Body of pancreas (tissue), 4 donors: ENCODE measurements at regions not wholly inside any gene's neighbourhood (a gene's known extent, or its start where the extent isn't known, plus 50 kb on each side); places are given as distances from the start of the nearest gene placed in this dataset.

Experiments
- ATAC-seq: fragments of 150-250 bp; one replicate; pipeline ENCODE4 v1.9.1; 2016
- DNase-seq, 4 donors: peaks; one replicate each; pipeline ENCODE4 v3.0.0-alpha.2; 2019
- H3K27ac ChIP-seq, 4 donors: fragments of 200-600 bp; sonication (generic); 1 replicate in 3 of 4; 2 replicates in 1 of 4; pipeline versions ENCODE4 v1.5.1 to v1.6.1; 2016 to 2019; ENCODE audit warnings: mild to moderate bottlenecking in 1 of 4, mixed read lengths in 1 of 4, moderate library complexity in 1 of 4
- H3K27me3 ChIP-seq, 2 donors: fragments of 200-600 bp; sonication (generic); one replicate each; pipeline ENCODE4 v1.6.0; 2016; ENCODE audit warnings: mild to moderate bottlenecking in 1 of 2
- H3K36me3 ChIP-seq, 2 donors: fragments of 200-600 bp; sonication (generic); replicated peaks in 1 of 2; 2 replicates each; pipeline ENCODE4 v1.5.1; 2016; ENCODE audit warnings: low read depth in 2 of 2; ENCODE audit not compliant: insufficient read depth in 1 of 2
- H3K4me1 ChIP-seq: fragments of 200-600 bp; sonication (generic); one replicate; pipeline ENCODE4 v1.6.0; 2016
- H3K4me3 ChIP-seq, 2 donors: fragments of 200-600 bp; sonication (generic); 1 replicate in 1 of 2; 2 replicates in 1 of 2; pipeline ENCODE4 v1.5.1; 2016 to 2019
- H3K9me3 ChIP-seq, 3 donors: fragments of 200-600 bp; sonication (generic); 1 replicate in 2 of 3; 2 replicates in 1 of 3; pipeline ENCODE4 v1.5.1; 2016
- CTCF ChIP-seq, 7 experiments: fragments of 450-650 bp in 4 of 7; fragments of 200-600 bp in 3 of 7; sonication (generic) in 3 of 7; IDR thresholded peaks; one replicate each; pipeline ENCODE4 v1.5.1; 2016 to 2019; ENCODE audit warnings: antibody characterized with exemption in 7 of 7
- POLR2A ChIP-seq, 3 donors: fragments of 450-650 bp; IDR thresholded peaks; one replicate each; pipeline ENCODE4 v1.6.1; 2016; ENCODE audit warnings: antibody characterized with exemption in 3 of 3, mild to moderate bottlenecking in 2 of 3
- WGBS, 2 donors: methylation state at CpG; one replicate each; pipeline ENCODE4 v1.1.5; 2017; 5-methylcytosine and 5-hydroxymethylcytosine counted together
- intact Hi-C: fragments of 100-400 bp; cut with DNase I; formaldehyde crosslinking; loops from one replicate; pipeline ENCODE4 v1.15.1; 2023

- H3K36me3 ChIP-seq = no peaks in the 10 kb centered on the region
- H3K27me3 ChIP-seq = no peaks in the 10 kb centered on the region
- H3K9me3 ChIP-seq = no peaks in the 10 kb centered on the region
- intact Hi-C loops = no loop called here
- H3K4me1 ChIP-seq = no peaks in the 10 kb centered on the region
- TF ChIP-seq POLR2A (IDR thresholded peaks at IDR 0.05) (no peak), CTCF (IDR thresholded peaks at IDR 0.05) (no peak)
- 36 to 41% methylated on average over 2 of the region's 2 CpGs for WGBS, 2 donors
- peak in 1 of 4 donors; percentile 6 for DNase-seq
- no peak overlapping the region for H3K27ac ChIP-seq
- ATAC-seq = no peak
- no peak overlapping the region for H3K4me3 ChIP-seq
Measured at GRCh38 chr3:118587037-118587741, 447.5 kb downstream of the IGSF11 start.

GRCh38 chr3:118587847-118588246, 446.8 kb downstream of the IGSF11 start:
- no peaks in the 10 kb centered on the region for H3K36me3 ChIP-seq
- TF ChIP-seq CTCF (IDR thresholded peaks at IDR 0.05) (no peak), POLR2A (IDR thresholded peaks at IDR 0.05) (no peak)
- no peak overlapping the region for H3K4me3 ChIP-seq
- H3K9me3 ChIP-seq = no peaks in the 10 kb centered on the region
- intact Hi-C loops = no loop called here
- H3K27ac ChIP-seq = no peak overlapping the region
- no peak for DNase-seq
- no peaks in the 10 kb centered on the region for H3K4me1 ChIP-seq
- ATAC-seq = no peak
- no peaks in the 10 kb centered on the region for H3K27me3 ChIP-seq

GRCh38 chr3:118593277-118593670, 441.4 kb downstream of the IGSF11 start:
- Histone ChIP-seq H3K36me3 (no peaks in the 10 kb centered on the region), H3K4me1 (no peaks in the 10 kb centered on the region), H3K9me3 (peaks cover 0 to 4% (median 0%) of the 10 kb centered on the region in 3 donors), H3K27me3 (no peaks in the 10 kb centered on the region), H3K27ac (no peak overlapping the region), H3K4me3 (no peak overlapping the region)
- WGBS, 2 donors = 42 to 58% methylated on average over 4 of the region's 4 CpGs
- no peak for DNase-seq
- no peak for ATAC-seq
- intact Hi-C loops = no loop called here
- TF ChIP-seq POLR2A (IDR thresholded peaks at IDR 0.05) (no peak), CTCF (IDR thresholded peaks at IDR 0.05) (no peak)

GRCh38 chr3:118597184-118597583, 437.5 kb downstream of the IGSF11 start:
- Histone ChIP-seq H3K27me3 (no peaks in the 10 kb centered on the region), H3K9me3 (peaks cover 0 to 4% (median 0%) of the 10 kb centered on the region in 3 donors), H3K4me3 (no peak overlapping the region), H3K27ac (no peak overlapping the region), H3K4me1 (no peaks in the 10 kb centered on the region), H3K36me3 (no peaks in the 10 kb centered on the region)
- TF ChIP-seq CTCF (IDR thresholded peaks at IDR 0.05) (no peak), POLR2A (IDR thresholded peaks at IDR 0.05) (no peak)
- no peak for ATAC-seq
- DNase-seq = no peak
- intact Hi-C loops = no loop called here
